Endothelial cell (in vitro differentiated cells): ENCODE measurements at regions not wholly inside any gene's neighbourhood (a gene's known extent, or its start where the extent isn't known, plus 50 kb on each side); places are given as distances from the start of the nearest gene placed in this dataset.

ENCODE experiments used
- DNase-seq: peaks from one replicate; pipeline ENCODE4 v3.0.0; 2021; ENCODE audit warnings: low spot score
- H3K27ac Mint-ChIP-seq: one replicate; pipeline ENCODE4 v1.8.0; 2021; ENCODE audit warnings: mixed read lengths, inconsistent platforms; ENCODE audit not compliant: unreplicated experiment
- H3K27me3 Mint-ChIP-seq: one replicate; pipeline ENCODE4 v1.8.0; 2021; ENCODE audit warnings: mild to moderate bottlenecking, moderate library complexity, mixed read lengths, inconsistent platforms; ENCODE audit not compliant: unreplicated experiment
- H3K36me3 Mint-ChIP-seq: one replicate; pipeline ENCODE4 v1.8.0; 2021; ENCODE audit warnings: mild to moderate bottlenecking, low read depth, mixed read lengths, inconsistent platforms; ENCODE audit not compliant: unreplicated experiment
- H3K4me1 Mint-ChIP-seq: one replicate; pipeline ENCODE4 v1.8.0; 2021; ENCODE audit warnings: mild to moderate bottlenecking, mixed read lengths, inconsistent platforms; ENCODE audit not compliant: unreplicated experiment
- H3K4me3 Mint-ChIP-seq: one replicate; pipeline ENCODE4 v1.8.0; 2021; ENCODE audit warnings: mild to moderate bottlenecking, mixed read lengths, inconsistent platforms; ENCODE audit not compliant: unreplicated experiment
- H3K9me3 Mint-ChIP-seq: one replicate; pipeline ENCODE4 v1.8.0; 2021; ENCODE audit warnings: mixed read lengths, inconsistent platforms; ENCODE audit not compliant: unreplicated experiment
- TF ChIP-seq, protein P1 (sequence below): fragments of 200-600 bp; sonication (generic); IDR thresholded peaks from one replicate; pipeline ENCODE4 v1.5.0; 2021; ENCODE audit warnings: antibody characterized with exemption; ENCODE audit not compliant: unreplicated experiment

DNA sequence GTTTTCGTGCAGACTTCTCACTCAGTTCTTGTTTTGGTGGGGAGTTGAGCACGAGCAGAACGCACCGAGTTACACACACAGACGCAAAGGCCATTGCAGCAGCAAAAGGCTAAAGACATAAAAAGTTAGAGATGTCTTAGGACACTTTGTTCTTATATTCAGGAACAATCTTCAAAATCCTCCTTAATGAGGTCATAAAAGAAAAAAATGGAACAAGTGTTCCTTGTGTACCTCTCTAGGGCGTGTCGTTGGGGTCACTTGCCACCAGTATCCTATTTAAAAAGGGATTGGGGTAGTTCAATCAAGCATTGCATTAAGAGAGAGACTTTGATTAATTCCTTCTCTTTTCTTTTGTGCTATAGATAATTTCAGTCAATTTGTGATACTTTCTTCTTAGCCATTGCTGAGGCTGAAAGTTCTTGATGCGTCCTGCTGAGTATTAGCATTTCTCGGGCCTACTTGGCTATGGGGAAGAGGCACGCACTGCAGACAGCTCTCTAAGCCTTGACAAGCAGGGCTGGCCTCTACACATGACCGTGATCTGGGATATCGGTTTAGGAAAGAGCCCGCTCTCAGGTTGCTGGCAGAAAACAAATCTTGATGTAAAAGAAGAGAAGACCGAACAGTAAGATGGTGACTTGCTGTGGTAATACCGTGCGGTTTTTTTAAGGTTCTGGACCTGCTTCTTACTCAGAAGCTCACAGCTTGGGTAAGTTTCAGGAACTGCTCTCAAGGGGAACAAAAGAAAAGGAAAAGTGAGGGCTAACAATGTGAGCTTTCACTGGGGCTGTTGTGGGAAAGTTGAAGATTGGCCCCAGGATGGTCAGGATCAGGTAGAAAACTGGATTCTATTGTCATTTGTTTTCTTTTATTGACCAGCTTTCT is 223.6 kb downstream of the TM9SF2 start:
- peak overlapping the region; percentile 7 for H3K27ac Mint-ChIP-seq
- TF ChIP-seq, protein P1, sequence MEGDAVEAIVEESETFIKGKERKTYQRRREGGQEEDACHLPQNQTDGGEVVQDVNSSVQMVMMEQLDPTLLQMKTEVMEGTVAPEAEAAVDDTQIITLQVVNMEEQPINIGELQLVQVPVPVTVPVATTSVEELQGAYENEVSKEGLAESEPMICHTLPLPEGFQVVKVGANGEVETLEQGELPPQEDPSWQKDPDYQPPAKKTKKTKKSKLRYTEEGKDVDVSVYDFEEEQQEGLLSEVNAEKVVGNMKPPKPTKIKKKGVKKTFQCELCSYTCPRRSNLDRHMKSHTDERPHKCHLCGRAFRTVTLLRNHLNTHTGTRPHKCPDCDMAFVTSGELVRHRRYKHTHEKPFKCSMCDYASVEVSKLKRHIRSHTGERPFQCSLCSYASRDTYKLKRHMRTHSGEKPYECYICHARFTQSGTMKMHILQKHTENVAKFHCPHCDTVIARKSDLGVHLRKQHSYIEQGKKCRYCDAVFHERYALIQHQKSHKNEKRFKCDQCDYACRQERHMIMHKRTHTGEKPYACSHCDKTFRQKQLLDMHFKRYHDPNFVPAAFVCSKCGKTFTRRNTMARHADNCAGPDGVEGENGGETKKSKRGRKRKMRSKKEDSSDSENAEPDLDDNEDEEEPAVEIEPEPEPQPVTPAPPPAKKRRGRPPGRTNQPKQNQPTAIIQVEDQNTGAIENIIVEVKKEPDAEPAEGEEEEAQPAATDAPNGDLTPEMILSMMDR: no peak
- H3K4me1 Mint-ChIP-seq: peaks cover 42% of the 10 kb centered on the region
- no peak for DNase-seq
- H3K4me3 Mint-ChIP-seq: no peak overlapping the region
- no peaks in the 10 kb centered on the region for H3K36me3 Mint-ChIP-seq
- H3K9me3 Mint-ChIP-seq: no peaks in the 10 kb centered on the region
- H3K27me3 Mint-ChIP-seq: peaks cover 1% of the 10 kb centered on the region

DNA sequence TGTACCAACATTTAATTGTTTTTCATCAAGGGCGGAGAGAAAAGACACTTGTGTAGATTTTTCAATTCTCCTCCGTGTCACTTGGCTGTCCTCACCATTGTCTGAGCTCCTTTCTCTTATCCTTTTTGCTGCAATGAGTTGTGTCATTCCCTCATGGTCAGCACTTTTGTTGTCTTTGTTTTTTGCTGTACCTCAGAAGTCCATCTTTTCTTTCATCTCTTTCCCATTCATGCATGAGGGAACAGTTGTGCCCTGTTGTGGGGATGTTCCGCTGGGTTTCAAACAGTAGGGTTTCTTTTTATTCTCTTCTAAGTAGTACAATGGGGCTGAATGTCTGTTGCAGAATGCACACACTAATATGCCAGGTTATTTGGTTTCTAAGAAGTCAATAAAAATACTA is 222.6 kb downstream of the TM9SF2 start:
- H3K27me3 Mint-ChIP-seq: peaks cover 1% of the 10 kb centered on the region
- H3K4me1 Mint-ChIP-seq: peaks cover 42% of the 10 kb centered on the region
- H3K4me3 Mint-ChIP-seq: no peak overlapping the region
- no peak for DNase-seq
- TF ChIP-seq, protein P1: no peak
- H3K9me3 Mint-ChIP-seq: no peaks in the 10 kb centered on the region
- no peak overlapping the region for H3K27ac Mint-ChIP-seq
- no peaks in the 10 kb centered on the region for H3K36me3 Mint-ChIP-seq

DNA sequence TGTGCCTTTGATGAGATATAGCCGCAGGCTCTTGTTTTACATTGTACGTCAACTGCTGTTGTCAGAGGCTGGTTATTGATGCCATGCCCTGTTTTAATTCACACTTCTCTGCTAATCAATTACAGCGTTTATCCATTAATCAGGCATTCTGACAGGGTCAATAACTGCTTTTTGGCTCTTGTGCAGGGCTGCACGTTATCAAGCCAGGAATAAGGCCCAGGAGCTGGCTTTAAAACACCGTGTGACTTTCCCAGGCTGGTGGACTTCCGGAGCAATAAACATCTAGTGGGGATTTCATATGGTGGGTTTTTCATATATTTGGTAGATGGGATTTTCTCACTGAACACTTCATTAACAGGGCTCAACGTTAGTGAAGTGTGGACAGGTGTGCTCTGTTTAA is 221.7 kb downstream of the TM9SF2 start:
- peaks cover 42% of the 10 kb centered on the region for H3K4me1 Mint-ChIP-seq
- H3K36me3 Mint-ChIP-seq: no peaks in the 10 kb centered on the region

DNA sequence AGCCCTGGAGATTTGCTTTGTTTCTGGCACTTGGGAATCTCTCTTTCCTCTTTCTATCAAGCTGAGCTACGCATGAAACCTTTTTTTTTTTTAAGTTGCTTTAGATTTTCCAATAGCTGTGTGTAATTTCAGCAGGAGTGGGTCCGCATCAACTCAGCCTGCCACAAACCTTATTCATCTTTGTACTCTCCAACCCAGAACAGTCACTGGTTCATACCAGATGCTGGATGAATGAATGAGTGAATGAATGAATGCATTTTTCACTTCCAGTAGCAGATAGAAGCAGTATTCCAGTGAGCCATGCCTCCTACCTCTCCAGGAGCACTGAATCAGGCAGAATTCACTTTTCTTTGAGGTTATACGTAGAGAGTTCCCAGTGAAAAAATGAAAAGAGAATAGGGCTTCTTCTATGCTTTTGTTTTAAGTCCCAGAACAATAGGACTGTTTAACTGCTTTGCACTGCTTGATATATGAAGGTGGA is 221.1 kb downstream of the TM9SF2 start:
- Mint-ChIP-seq H3K27ac (peak overlapping the region; percentile 84), H3K4me3 (no peak overlapping the region), H3K27me3 (peaks cover 1% of the 10 kb centered on the region), H3K4me1 (peaks cover 40% of the 10 kb centered on the region), H3K9me3 (no peaks in the 10 kb centered on the region), H3K36me3 (no peaks in the 10 kb centered on the region)
- TF ChIP-seq, protein P1: no peak
- DNase-seq: no peak

More for the DNA sequence above, 221.7 kb downstream of the TM9SF2 start:
- Mint-ChIP-seq H3K9me3 (no peaks in the 10 kb centered on the region), H3K4me3 (no peak overlapping the region), H3K27me3 (peaks cover 1% of the 10 kb centered on the region), H3K27ac (peak overlapping the region; percentile 55)
- TF ChIP-seq, protein P1: no peak
- DNase-seq: no peak
